ENCODE measurements at regions not wholly inside any gene's neighbourhood (a gene's known extent, or its start where the extent isn't known, plus 50 kb on each side); places are given as distances from the start of the nearest gene placed in this dataset.

- Histone ChIP-seq H3K27ac (no peak overlapping the region), H3K4me3 (no peak overlapping the region)
- no peak for TF ChIP-seq Cebpa-rat (IDR thresholded peaks at IDR 0.05)
Observed at GRCh38 chr5:68383888-68384310, 168.3 kb downstream of the PIK3R1 start.

GRCh38 chr5:68384936-68385594, 169.5 kb downstream of the PIK3R1 start:
- H3K4me2 ChIP-seq, result no peak overlapping the region
- no peaks in the 10 kb centered on the region for H3K36me3 ChIP-seq
- no peak overlapping the region for H3K9ac ChIP-seq
- TF ChIP-seq Cebpa-rat (IDR thresholded peaks at IDR 0.05), result no peak
- no peaks in the 10 kb centered on the region for H4K20me1 ChIP-seq
- peaks cover 0 to 9% (median 0%) of the 10 kb centered on the region in 11 experiments; a peak in 1 of 22 replicates for H3K9me3 ChIP-seq (replicated peaks in 1 of 11)
- no peaks in the 10 kb centered on the region for H3K27me3 ChIP-seq
- peaks cover 10 to 28% (median 19%) of the 10 kb centered on the region in 10 experiments for H3K4me1 ChIP-seq
- no peak overlapping the region for H3K27ac ChIP-seq
- H3K4me3 ChIP-seq, result no peak overlapping the region

More at GRCh38 chr5:68383888-68384310, 168.3 kb downstream of the PIK3R1 start:
- Histone ChIP-seq H3K36me3 (no peaks in the 10 kb centered on the region), H3K9ac (no peak overlapping the region), H3K4me2 (no peak overlapping the region), H4K20me1 (no peaks in the 10 kb centered on the region), H3K4me1 (peaks cover 15 to 35% (median 23%) of the 10 kb centered on the region in 10 experiments), H3K27me3 (no peaks in the 10 kb centered on the region), H3K9me3 (replicated peaks in 1 of 11) (peaks cover 0 to 9% (median 0%) of the 10 kb centered on the region in 11 experiments; a peak in 1 of 22 replicates)

- Histone ChIP-seq H3K27ac (no peak overlapping the region), H3K4me3 (no peak overlapping the region), H3K9me3 (replicated peaks in 1 of 11) (peaks cover 0 to 9% (median 0%) of the 10 kb centered on the region in 11 experiments; a peak in 1 of 22 replicates), H3K4me2 (no peak overlapping the region), H3K36me3 (no peaks in the 10 kb centered on the region), H4K20me1 (no peaks in the 10 kb centered on the region), H3K9ac (no peak overlapping the region), H3K27me3 (no peaks in the 10 kb centered on the region), H3K4me1 (peaks cover 1 to 19% (median 12%) of the 10 kb centered on the region in 10 experiments; a peak in 16 of 20 replicates)
- TF ChIP-seq Cebpa-rat (IDR thresholded peaks at IDR 0.05), result no peak
Observed at GRCh38 chr5:68385936-68386335, 170.4 kb downstream of the PIK3R1 start.

- H3K27ac ChIP-seq, result no peak overlapping the region
- H3K4me3 ChIP-seq, result no peak overlapping the region
- peaks cover 0 to 12% (median 5%) of the 10 kb centered on the region in 11 experiments; a peak in 11 of 22 replicates for H3K9me3 ChIP-seq (replicated peaks in 1 of 11)
- H3K4me1 ChIP-seq, result peaks cover 0 to 6% (median under 1%) of the 10 kb centered on the region in 10 experiments; a peak in 9 of 20 replicates
- no peaks in the 10 kb centered on the region for H3K36me3 ChIP-seq
- TF ChIP-seq Cebpa-rat (IDR thresholded peaks at IDR 0.05), result no peak
- no peaks in the 10 kb centered on the region for H3K27me3 ChIP-seq
- H4K20me1 ChIP-seq, result no peaks in the 10 kb centered on the region
- H3K4me2 ChIP-seq, result no peak overlapping the region
- H3K9ac ChIP-seq, result no peak overlapping the region
Observed at GRCh38 chr5:68387074-68387796, 171.7 kb downstream of the PIK3R1 start.

GRCh38 chr5:68389618-68390017, 174.1 kb downstream of the PIK3R1 start:
- peaks cover 0 to 11% (median 0%) of the 10 kb centered on the region in 10 experiments; a peak in 5 of 20 replicates for H3K4me1 ChIP-seq
- TF ChIP-seq Cebpa-rat (IDR thresholded peaks at IDR 0.05), result no peak
- H3K4me3 ChIP-seq, result no peak overlapping the region
- no peak overlapping the region for H3K27ac ChIP-seq
- no peaks in the 10 kb centered on the region for H3K27me3 ChIP-seq
- H3K9ac ChIP-seq, result no peak overlapping the region
- H3K9me3 ChIP-seq (replicated peaks in 1 of 11), result peaks cover 0 to 10% (median 7%) of the 10 kb centered on the region in 11 experiments; a peak in 10 of 22 replicates
- H3K36me3 ChIP-seq, result no peaks in the 10 kb centered on the region
- no peak overlapping the region for H3K4me2 ChIP-seq
- no peaks in the 10 kb centered on the region for H4K20me1 ChIP-seq

GRCh38 chr5:68392617-68393016, 177.1 kb downstream of the PIK3R1 start:
- Histone ChIP-seq H3K4me1 (peaks cover 0 to 11% (median 0%) of the 10 kb centered on the region in 10 experiments; a peak in 5 of 20 replicates), H3K9ac (no peak overlapping the region), H3K27ac (no peak overlapping the region), H3K36me3 (no peaks in the 10 kb centered on the region), H3K4me2 (peak overlapping the region in 2 of 11 experiments; percentile 33 to 68; a peak in 4 of 22 replicates), H3K4me3 (no peak overlapping the region), H4K20me1 (no peaks in the 10 kb centered on the region), H3K9me3 (replicated peaks in 1 of 11) (peaks cover 0 to 11% (median 7%) of the 10 kb centered on the region in 11 experiments; a peak in 11 of 22 replicates), H3K27me3 (no peaks in the 10 kb centered on the region)
- no peak for TF ChIP-seq Cebpa-rat (IDR thresholded peaks at IDR 0.05)

GRCh38 chr5:68395302-68395701, 179.7 kb downstream of the PIK3R1 start:
- Histone ChIP-seq H3K4me1 (peaks cover 0 to 11% (median 0%) of the 10 kb centered on the region in 10 experiments; a peak in 5 of 20 replicates), H4K20me1 (no peaks in the 10 kb centered on the region), H3K27me3 (no peaks in the 10 kb centered on the region), H3K4me2 (no peak overlapping the region), H3K9me3 (replicated peaks in 1 of 11) (peaks cover 0 to 17% (median 7%) of the 10 kb centered on the region in 11 experiments; a peak in 12 of 22 replicates), H3K4me3 (no peak overlapping the region), H3K27ac (no peak overlapping the region), H3K9ac (no peak overlapping the region), H3K36me3 (no peaks in the 10 kb centered on the region)
- TF ChIP-seq Cebpa-rat (IDR thresholded peaks at IDR 0.05), result no peak

- no peaks in the 10 kb centered on the region for H4K20me1 ChIP-seq
- no peaks in the 10 kb centered on the region for H3K27me3 ChIP-seq
- H3K4me3 ChIP-seq, result no peak overlapping the region
- TF ChIP-seq Cebpa-rat (IDR thresholded peaks at IDR 0.05), result no peak
- no peak overlapping the region for H3K9ac ChIP-seq
- H3K4me1 ChIP-seq, result peaks cover 0 to 11% (median 0%) of the 10 kb centered on the region in 10 experiments; a peak in 5 of 20 replicates
- H3K36me3 ChIP-seq, result no peaks in the 10 kb centered on the region
- H3K27ac ChIP-seq, result no peak overlapping the region
- peaks cover 0 to 24% (median 8%) of the 10 kb centered on the region in 11 experiments; a peak in 13 of 22 replicates for H3K9me3 ChIP-seq (replicated peaks in 1 of 11)
- no peak overlapping the region for H3K4me2 ChIP-seq
Observed at GRCh38 chr5:68395926-68396511, 180.5 kb downstream of the PIK3R1 start.

- Histone ChIP-seq H3K27me3 (no peaks in the 10 kb centered on the region), H3K4me2 (no peak overlapping the region), H3K4me1 (peaks cover 0 to 11% (median 0%) of the 10 kb centered on the region in 10 experiments; a peak in 5 of 20 replicates), H3K9ac (no peak overlapping the region), H3K9me3 (replicated peaks in 1 of 11) (peaks cover 0 to 30% (median 7%) of the 10 kb centered on the region in 11 experiments; a peak in 13 of 22 replicates), H3K4me3 (no peak overlapping the region), H3K27ac (no peak overlapping the region), H3K36me3 (no peaks in the 10 kb centered on the region), H4K20me1 (no peaks in the 10 kb centered on the region)
- TF ChIP-seq Cebpa-rat (IDR thresholded peaks at IDR 0.05), result no peak
Observed at GRCh38 chr5:68396722-68397121, 181.2 kb downstream of the PIK3R1 start.

Measured in BLaER1 treated with 17β-estradiol and CSF1 and Interleukin-3, amounts not matched to agents 10 nM and 100 nM (cell line).